ENCODE measurements at regions not wholly inside any gene's neighbourhood (a gene's known extent, or its start where the extent isn't known, plus 50 kb on each side); places are given as distances from the start of the nearest gene placed in this dataset.

DNA sequence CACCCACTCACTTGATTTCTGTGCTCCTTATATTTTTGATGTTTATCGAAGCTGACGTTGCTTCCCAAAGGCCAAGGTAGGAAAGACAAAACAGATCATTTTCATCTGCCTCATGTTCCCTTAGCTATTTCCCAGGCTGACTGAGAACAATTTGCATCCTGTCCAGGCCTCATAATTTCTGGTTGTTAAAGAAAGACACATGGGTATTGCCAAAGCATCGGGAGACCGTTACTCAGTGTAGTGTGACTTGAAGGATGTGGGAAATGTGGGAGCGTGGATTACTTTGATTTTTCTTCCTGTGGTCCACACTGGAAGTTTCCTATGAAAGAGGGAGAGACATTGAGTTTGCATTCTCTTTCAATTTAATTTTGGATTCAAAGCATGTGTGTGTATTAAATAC, 204.6 kb downstream of the TRIB2 start:
- SMC1A ChIA-PET (ENCODE audit: uncharacterized antibody, unreplicated experiment): interaction anchor here (1.8 kb wide), 1 partner anchor 10 kb away, joined by 8 read pairs; no protein-coding TSS in a partner anchor
- no peaks in the 10 kb centered on the region for H3K27me3 ChIP-seq (replicated peaks in 1 of 2; ENCODE audit: control insufficient read depth in 2 of 2, insufficient read depth in 2 of 2, low read length in 1 of 2)
- no peaks in the 10 kb centered on the region for H4K20me1 ChIP-seq (ENCODE audit: control insufficient read depth, insufficient read depth)
- FAIRE-seq (no peak), DNase-seq (ENCODE audit: low read depth, low spot score) (no peak), ATAC-seq (no peak)
- 44% methylated on average over 5 of the region's 5 CpGs for WGBS (ENCODE audit: insufficient coverage, insufficient replicate concordance, low lambda C conversion rate, missing lambda C conversion rate)
- no peak overlapping the region for H3K4me3 ChIP-seq
- H3K27ac ChIP-seq (ENCODE audit: control insufficient read depth, insufficient read depth): no peak overlapping the region
- H3K79me2 ChIP-seq (ENCODE audit: control insufficient read depth, insufficient read depth, low read length): no peaks in the 10 kb centered on the region
- no peak overlapping the region for H3K9ac ChIP-seq (ENCODE audit: control insufficient read depth, insufficient read depth, low read length)
- BruUV-seq (replicated peaks): no TSS peak
- CTCF ChIA-PET: interaction anchor here (3.6 kb wide), 1 partner anchor 10 kb away, joined by 21 read pairs; no protein-coding TSS in a partner anchor
- no peaks in the 10 kb centered on the region for H3K36me3 ChIP-seq (ENCODE audit: control insufficient read depth in 2 of 2, insufficient read depth in 2 of 2, low read length in 1 of 2)
- no peak for TF ChIP-seq MYC (IDR thresholded peaks at IDR 0.05; ENCODE audit: insufficient read depth, insufficient read length, insufficient replicate concordance, low read length, severe bottlenecking)
- no peak for TF ChIP-seq HDAC2 (IDR thresholded peaks at IDR 0.05)
- no peak for TF ChIP-seq ZNF217 (IDR thresholded peaks at IDR 0.05)
- TF ChIP-seq KLF5 (IDR thresholded peaks at IDR 0.05; ENCODE audit: partially characterized antibody): no peak
- TF ChIP-seq ESRRA (IDR thresholded peaks at IDR 0.05; ENCODE audit: low read length): no peak
- TF ChIP-seq SREBF1 (IDR thresholded peaks at IDR 0.05; ENCODE audit: low read length): no peak
- H3K9me3 ChIP-seq (replicated peaks; ENCODE audit: control insufficient read depth, insufficient read depth, low read length): no peaks in the 10 kb centered on the region
- no peaks in the 10 kb centered on the region for H3K4me1 ChIP-seq (ENCODE audit: control insufficient read depth, insufficient read depth, low read length)
- no peak overlapping the region for H2AFZ ChIP-seq (ENCODE audit: control insufficient read depth, low read depth, low read length)
- intact Hi-C loops (cut with micrococcal nuclease; ENCODE audit: unreplicated experiment): no loop called here
- POLR2A ChIA-PET: no interaction called here
- no peak overlapping the region for H3K4me2 ChIP-seq (ENCODE audit: control insufficient read depth, insufficient read depth)
- RAD21 ChIA-PET (ENCODE audit: unreplicated experiment): no interaction called here
- in situ Hi-C loops (cut with MboI): loop anchor here (10.0 kb wide), 1 partner anchor 1097 kb away; no protein-coding TSS in a partner anchor

DNA sequence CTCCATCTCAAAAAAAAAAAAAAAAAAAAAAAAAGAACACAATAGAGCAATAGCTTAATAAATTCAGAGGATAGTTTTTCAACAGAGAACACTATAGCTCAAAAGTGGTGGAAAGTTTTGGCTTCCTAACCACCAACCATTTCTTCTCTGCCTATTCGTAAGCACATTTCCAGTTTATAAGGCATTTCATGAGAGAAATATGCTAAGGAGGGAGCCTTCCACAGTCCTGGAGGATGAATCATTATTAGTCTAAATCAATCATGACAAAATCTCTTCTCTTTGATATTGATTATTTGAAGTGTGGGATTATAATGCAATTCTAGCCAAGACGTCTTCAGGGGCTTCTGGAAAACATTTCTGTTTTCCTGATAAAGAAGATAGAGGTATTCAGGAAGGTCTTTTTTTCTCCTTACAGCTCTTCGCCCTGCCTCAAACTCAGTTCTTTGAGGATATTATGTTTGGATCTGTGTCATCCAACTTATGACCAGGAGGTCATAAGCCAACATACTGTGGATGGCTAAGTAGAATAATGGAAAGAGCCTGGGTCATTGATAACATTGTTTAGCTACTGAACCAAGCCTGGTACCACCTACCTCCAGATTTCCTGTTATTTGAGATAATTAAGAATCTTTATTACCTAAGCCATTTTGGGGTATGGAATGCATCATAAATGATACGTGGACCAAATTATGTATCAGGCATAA, 207.3 kb downstream of the TRIB2 start:
- in situ Hi-C loops (cut with MboI): loop anchor here (10.0 kb wide), 1 partner anchor 1099 kb away; no protein-coding TSS in a partner anchor

More for the DNA sequence above, 207.3 kb downstream of the TRIB2 start:
- WGBS (ENCODE audit: insufficient coverage, insufficient replicate concordance, low lambda C conversion rate, missing lambda C conversion rate): 31% methylated on average over 4 of the region's 4 CpGs
- DNase-seq (ENCODE audit: low read depth, low spot score): no peak
- no peaks in the 10 kb centered on the region for H3K4me1 ChIP-seq (ENCODE audit: control insufficient read depth, insufficient read depth, low read length)
- no TSS peak for BruUV-seq (replicated peaks)
- no peak overlapping the region for H3K27ac ChIP-seq (ENCODE audit: control insufficient read depth, insufficient read depth)
- ATAC-seq: no peak
- CTCF ChIA-PET: no interaction called here
- intact Hi-C loops (cut with micrococcal nuclease; ENCODE audit: unreplicated experiment): no loop called here
- H3K4me3 ChIP-seq: no peak overlapping the region
- no peak overlapping the region for H3K9ac ChIP-seq (ENCODE audit: control insufficient read depth, insufficient read depth, low read length)
- H3K27me3 ChIP-seq (replicated peaks in 1 of 2; ENCODE audit: control insufficient read depth in 2 of 2, insufficient read depth in 2 of 2, low read length in 1 of 2): no peaks in the 10 kb centered on the region
- RAD21 ChIA-PET (ENCODE audit: unreplicated experiment): no interaction called here
- no peak overlapping the region for H3K4me2 ChIP-seq (ENCODE audit: control insufficient read depth, insufficient read depth)
- H3K9me3 ChIP-seq (replicated peaks; ENCODE audit: control insufficient read depth, insufficient read depth, low read length): no peaks in the 10 kb centered on the region
- H2AFZ ChIP-seq (ENCODE audit: control insufficient read depth, low read depth, low read length): no peak overlapping the region
- TF ChIP-seq, protein P1, sequence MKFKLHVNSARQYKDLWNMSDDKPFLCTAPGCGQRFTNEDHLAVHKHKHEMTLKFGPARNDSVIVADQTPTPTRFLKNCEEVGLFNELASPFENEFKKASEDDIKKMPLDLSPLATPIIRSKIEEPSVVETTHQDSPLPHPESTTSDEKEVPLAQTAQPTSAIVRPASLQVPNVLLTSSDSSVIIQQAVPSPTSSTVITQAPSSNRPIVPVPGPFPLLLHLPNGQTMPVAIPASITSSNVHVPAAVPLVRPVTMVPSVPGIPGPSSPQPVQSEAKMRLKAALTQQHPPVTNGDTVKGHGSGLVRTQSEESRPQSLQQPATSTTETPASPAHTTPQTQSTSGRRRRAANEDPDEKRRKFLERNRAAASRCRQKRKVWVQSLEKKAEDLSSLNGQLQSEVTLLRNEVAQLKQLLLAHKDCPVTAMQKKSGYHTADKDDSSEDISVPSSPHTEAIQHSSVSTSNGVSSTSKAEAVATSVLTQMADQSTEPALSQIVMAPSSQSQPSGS (IDR thresholded peaks at IDR 0.05; ENCODE audit: low read length): no peak
- TF ChIP-seq TBL1XR1 (IDR thresholded peaks at IDR 0.05; ENCODE audit: low read depth, low read length) (no peak), EGR1 (IDR thresholded peaks at IDR 0.05; ENCODE audit: borderline replicate concordance in 1 of 2, low read depth in 2 of 2, low read length in 2 of 2) (no peak), EP300 (IDR thresholded peaks at IDR 0.05; ENCODE audit: borderline replicate concordance in 1 of 2, control insufficient read depth in 1 of 2, low read depth in 2 of 2, low read length in 2 of 2) (no peak), TCF12 (IDR thresholded peaks at IDR 0.05; ENCODE audit: low read depth, low read length) (no peak)
- TF ChIP-seq, protein P2, sequence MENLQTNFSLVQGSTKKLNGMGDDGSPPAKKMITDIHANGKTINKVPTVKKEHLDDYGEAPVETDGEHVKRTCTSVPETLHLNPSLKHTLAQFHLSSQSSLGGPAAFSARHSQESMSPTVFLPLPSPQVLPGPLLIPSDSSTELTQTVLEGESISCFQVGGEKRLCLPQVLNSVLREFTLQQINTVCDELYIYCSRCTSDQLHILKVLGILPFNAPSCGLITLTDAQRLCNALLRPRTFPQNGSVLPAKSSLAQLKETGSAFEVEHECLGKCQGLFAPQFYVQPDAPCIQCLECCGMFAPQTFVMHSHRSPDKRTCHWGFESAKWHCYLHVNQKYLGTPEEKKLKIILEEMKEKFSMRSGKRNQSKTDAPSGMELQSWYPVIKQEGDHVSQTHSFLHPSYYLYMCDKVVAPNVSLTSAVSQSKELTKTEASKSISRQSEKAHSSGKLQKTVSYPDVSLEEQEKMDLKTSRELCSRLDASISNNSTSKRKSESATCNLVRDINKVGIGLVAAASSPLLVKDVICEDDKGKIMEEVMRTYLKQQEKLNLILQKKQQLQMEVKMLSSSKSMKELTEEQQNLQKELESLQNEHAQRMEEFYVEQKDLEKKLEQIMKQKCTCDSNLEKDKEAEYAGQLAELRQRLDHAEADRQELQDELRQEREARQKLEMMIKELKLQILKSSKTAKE (IDR thresholded peaks at IDR 0.05; ENCODE audit: low read depth, poor library complexity, severe bottlenecking): no peak
- POLR2A ChIA-PET: no interaction called here
- no peak for FAIRE-seq
- H3K36me3 ChIP-seq (ENCODE audit: control insufficient read depth in 2 of 2, insufficient read depth in 2 of 2, low read length in 1 of 2): no peaks in the 10 kb centered on the region
- no peaks in the 10 kb centered on the region for H4K20me1 ChIP-seq (ENCODE audit: control insufficient read depth, insufficient read depth)
- H3K79me2 ChIP-seq (ENCODE audit: control insufficient read depth, insufficient read depth, low read length): no peaks in the 10 kb centered on the region
- SMC1A ChIA-PET (ENCODE audit: uncharacterized antibody, unreplicated experiment): no interaction called here
